ENCODE measurements at regions not wholly inside any gene's neighbourhood (a gene's known extent, or its start where the extent isn't known, plus 50 kb on each side); places are given as distances from the start of the nearest gene placed in this dataset.

GRCh38 chr20:58019027-58019849 is 209.2 kb downstream of the ANKRD60 start:
- TF ChIP-seq CTCF (conservative IDR thresholded peaks at IDR 0.05; ENCODE audit: low read depth in 2 of 2) (no peak), POLR2AphosphoS5 (IDR thresholded peaks at IDR 0.05; ENCODE audit: low read depth) (no peak), EZH2 (IDR thresholded peaks at IDR 0.05; ENCODE audit: low read depth, unreplicated experiment) (no peak)
